22Rv1 (cell line): ENCODE measurements at regions not wholly inside any gene's neighbourhood (a gene's known extent, or its start where the extent isn't known, plus 50 kb on each side); places are given as distances from the start of the nearest gene placed in this dataset.

Experiments
- H3K27ac ChIP-seq: fragments of 450-650 bp; 2 replicates; pipeline ENCODE4 v1.5.1; 2017
- ZFX ChIP-seq: fragments of 450-650 bp; IDR thresholded peaks from 2 replicates; pipeline ENCODE4 v1.6.1; 2017; ENCODE audit warnings: antibody characterized with exemption, borderline replicate concordance
- TF ChIP-seq, protein P1 (sequence below): fragments of 450-650 bp; IDR thresholded peaks from 2 replicates; pipeline ENCODE4 v1.5.1; 2017; ENCODE audit warnings: mild to moderate bottlenecking

DNA sequence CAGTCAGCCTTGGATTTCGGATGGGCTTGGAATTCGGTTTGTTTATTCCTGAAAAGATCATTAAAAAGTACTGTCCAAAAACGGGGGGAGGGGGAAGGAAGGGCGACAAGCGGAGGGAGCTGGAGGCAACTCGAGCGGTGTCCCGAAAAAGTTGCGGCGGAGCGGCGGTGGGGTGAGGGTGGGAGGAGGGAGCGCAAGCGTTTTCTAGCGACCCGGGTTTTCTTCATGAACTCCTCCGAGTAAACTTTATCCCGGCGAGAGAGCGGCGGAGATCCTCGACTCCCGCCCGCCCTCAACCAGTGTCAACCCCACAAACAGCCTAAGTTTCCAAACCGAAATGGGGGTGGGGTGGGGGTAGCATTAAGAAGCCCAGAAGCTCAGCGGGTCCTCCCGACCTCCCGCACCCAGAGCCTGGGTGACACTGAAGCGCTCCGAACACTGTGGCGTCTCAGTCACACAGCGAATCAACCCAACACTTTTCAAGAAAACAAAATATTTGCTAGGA, 133.0 kb upstream of the C11orf58 start:
- no peak overlapping the region for H3K27ac ChIP-seq
- TF ChIP-seq, protein P1, sequence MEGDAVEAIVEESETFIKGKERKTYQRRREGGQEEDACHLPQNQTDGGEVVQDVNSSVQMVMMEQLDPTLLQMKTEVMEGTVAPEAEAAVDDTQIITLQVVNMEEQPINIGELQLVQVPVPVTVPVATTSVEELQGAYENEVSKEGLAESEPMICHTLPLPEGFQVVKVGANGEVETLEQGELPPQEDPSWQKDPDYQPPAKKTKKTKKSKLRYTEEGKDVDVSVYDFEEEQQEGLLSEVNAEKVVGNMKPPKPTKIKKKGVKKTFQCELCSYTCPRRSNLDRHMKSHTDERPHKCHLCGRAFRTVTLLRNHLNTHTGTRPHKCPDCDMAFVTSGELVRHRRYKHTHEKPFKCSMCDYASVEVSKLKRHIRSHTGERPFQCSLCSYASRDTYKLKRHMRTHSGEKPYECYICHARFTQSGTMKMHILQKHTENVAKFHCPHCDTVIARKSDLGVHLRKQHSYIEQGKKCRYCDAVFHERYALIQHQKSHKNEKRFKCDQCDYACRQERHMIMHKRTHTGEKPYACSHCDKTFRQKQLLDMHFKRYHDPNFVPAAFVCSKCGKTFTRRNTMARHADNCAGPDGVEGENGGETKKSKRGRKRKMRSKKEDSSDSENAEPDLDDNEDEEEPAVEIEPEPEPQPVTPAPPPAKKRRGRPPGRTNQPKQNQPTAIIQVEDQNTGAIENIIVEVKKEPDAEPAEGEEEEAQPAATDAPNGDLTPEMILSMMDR = no peak
- no peak for TF ChIP-seq ZFX

DNA sequence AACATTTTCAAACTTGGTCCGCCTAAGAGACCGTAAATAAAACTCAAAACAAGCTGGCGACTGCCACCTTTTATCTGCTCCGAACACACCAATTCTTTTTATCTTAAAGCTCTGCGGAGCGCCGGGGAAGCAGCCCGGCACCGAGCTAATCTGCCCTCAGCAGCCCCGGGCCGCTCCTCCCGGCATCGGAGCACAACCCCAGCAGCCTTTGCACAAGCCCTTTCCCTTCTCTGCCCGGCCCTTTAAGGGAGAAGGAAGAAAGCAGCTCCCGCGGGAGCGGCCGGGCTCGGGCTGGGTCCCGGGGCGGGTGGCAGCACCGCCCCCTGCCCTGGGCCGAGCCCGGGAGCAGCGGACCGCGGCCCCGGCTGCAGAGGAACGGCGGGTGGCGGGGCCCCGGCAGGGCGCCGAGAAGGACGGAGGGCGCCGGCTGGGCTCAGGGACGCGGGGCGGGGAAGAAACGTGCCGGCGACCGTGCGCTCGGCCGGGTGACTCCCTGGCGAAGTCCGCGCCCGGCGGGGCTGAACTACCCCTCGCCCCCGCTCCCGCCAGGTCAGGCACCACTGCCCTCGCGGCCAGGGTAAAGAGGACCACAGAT, 133.6 kb upstream of the C11orf58 start:
- no peak for TF ChIP-seq ZFX
- TF ChIP-seq, protein P1 = 0 out of 2 replicates have a peak, but pooled peaks have one; percentile 6
- H3K27ac ChIP-seq = no peak overlapping the region

DNA sequence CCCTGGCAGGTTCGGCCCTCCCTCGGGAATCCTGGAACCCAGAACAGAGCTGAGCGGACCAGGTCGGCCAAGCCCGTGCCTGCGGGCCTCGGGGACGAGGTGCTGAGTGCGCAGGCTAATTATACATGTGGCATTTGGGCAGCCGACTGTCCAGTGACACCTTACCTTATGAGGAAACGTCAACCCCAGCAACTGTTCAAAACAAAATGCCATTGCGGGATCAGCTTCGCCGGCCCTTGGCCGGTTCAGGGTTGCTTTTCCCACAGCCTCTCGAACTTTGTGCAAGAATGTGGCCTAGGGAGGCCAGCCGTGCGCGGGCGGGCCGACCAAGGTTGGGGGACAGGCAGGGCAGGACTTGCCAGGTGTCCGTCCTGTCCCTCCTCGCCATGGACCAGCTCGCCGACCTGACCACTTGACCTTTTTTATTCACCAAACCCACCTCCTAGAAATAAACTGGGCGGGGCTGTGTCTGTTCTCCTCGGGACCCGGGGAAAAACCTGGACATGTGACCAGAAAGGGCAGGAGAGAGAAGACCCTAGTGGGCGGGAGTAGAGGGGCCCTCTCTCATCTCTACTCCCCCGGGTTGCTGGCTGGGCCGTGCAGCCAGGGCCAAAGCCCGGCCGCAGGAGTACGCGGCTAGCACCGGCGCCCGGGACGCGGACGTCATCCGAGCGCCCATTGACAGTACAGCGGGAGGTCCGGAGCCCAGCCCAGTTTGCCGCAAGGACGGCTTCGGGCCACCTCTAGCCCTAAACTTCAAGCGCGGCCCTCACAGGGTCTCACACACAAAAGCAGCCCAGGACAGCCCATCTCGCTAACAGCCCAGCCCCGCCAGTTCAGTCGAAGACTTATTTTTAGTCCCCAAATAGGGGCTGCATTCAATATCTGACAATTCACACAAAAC, 134.3 kb upstream of the C11orf58 start:
- TF ChIP-seq ZFX = no peak
- TF ChIP-seq, protein P1 = no peak
- no peak overlapping the region for H3K27ac ChIP-seq

DNA sequence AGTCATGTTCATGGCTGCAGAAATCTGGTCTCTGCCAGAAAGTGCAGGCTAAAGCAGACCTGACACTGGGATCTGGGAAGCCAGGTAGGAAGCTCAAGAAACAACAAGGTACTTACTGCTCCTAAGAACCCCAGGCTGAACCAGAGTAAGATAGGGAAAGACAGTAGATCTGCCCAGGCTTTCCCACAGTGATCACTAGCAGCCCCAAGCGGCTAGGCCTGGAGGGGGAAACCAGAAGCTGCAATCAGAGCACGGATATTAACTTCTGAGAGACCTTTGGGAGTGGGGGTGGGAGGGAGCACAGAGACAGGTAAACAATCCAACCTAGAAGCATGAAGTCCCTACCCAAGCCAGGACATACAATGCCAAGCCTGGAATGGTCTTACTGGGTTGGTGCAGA, 135.2 kb upstream of the C11orf58 start:
- TF ChIP-seq ZFX = no peak
- TF ChIP-seq, protein P1 = no peak
- no peak overlapping the region for H3K27ac ChIP-seq

DNA sequence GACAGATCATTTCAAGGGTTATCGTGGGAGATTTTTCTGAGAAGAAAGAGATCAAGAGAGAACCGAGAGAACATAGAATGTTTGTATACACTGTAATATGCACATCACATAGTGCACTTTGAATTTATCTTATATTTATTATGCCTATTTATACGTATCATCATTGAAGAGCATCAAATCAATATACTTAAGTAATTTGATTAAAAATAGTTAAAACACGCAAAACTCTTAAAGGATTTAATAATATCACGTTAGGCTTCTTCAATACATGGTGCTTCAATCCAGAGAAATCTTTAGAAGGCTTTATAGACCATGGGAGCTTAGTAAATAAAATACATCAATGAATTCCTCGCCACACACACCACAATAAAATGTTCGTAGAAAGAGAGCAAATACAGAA, 139.5 kb upstream of the C11orf58 start:
- TF ChIP-seq, protein P1 = no peak
- TF ChIP-seq ZFX = no peak
- H3K27ac ChIP-seq = no peak overlapping the region

DNA sequence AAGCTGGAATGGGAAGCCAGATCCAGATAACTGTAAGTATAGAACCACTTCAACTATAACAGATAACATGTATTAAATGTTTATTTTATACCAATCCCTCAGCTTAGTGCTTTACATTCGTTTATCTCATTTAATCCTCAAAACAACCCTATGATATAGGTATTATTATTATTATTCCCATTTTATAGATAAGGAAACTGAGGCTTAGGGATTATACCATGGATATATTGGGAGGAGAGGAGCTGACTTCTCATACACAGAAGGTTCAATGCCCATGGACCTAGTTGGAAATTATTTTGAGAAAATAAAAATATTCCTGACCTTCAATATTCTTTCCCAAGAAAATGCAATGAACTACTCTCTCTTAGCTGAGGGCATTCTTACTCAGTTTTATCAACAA, 140.4 kb upstream of the C11orf58 start:
- no peak for TF ChIP-seq ZFX
- TF ChIP-seq, protein P1 = no peak
- no peak overlapping the region for H3K27ac ChIP-seq

DNA sequence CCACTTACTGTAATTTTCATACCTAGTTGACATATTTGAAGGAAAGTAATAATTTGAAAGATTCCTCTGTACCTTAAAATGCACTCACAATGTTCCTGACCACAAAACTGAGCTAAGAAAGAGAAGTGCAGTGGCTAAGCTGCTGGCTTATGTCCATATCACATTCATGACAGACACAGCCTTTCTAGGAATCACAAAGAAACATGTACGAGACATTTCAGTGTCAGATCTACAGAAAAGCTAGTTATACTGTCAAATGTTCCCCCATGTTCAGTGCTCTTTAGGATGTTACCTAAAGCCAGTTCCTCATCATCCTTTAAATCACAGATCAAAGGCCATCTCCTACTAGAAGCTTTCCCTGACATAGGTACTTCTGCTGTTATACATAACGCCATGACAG, 142.2 kb upstream of the C11orf58 start:
- TF ChIP-seq ZFX = no peak
- H3K27ac ChIP-seq = no peak overlapping the region
